ENCODE measurements at regions not wholly inside any gene's neighbourhood (a gene's known extent, or its start where the extent isn't known, plus 50 kb on each side); places are given as distances from the start of the nearest gene placed in this dataset.

GRCh38 chr14:65226824-65227604, 124.7 kb upstream of the MAX start (continued):
- TF ChIP-seq ZBTB20 (CRISPR knock-in tag; IDR thresholded peaks at IDR 0.05; ENCODE audit: borderline replicate concordance, low read depth) = peak; percentile 96; the same call in 1 of the 2 replicates
- TF ChIP-seq AGO2 (optimal IDR thresholded peaks at IDR 0.05; ENCODE audit: low read depth, low read length) = no peak
- no peak for TF ChIP-seq JUNB (CRISPR knock-in tag; IDR thresholded peaks at IDR 0.05; ENCODE audit: borderline replicate concordance)
- no peak for TF ChIP-seq NCOA1 (CRISPR knock-in tag; IDR thresholded peaks at IDR 0.05)
- TF ChIP-seq KDM4B (CRISPR knock-in tag; IDR thresholded peaks at IDR 0.05) = no peak
- TF ChIP-seq TEAD2 (CRISPR knock-in tag; IDR thresholded peaks at IDR 0.05) = no peak
- no peak for TF ChIP-seq ZNF678 (CRISPR knock-in tag; IDR thresholded peaks at IDR 0.05)
- no peak for TF ChIP-seq WIZ (CRISPR knock-in tag; IDR thresholded peaks at IDR 0.05)
- no peak for TF ChIP-seq KLF15 (CRISPR knock-in tag; IDR thresholded peaks at IDR 0.05; ENCODE audit: borderline replicate concordance)
- peak; percentile 90 for TF ChIP-seq ZNF121 (CRISPR knock-in tag; IDR thresholded peaks at IDR 0.05)
- TF ChIP-seq RFX3 (CRISPR knock-in tag; IDR thresholded peaks at IDR 0.05) = no peak
- TF ChIP-seq ETS1 (CRISPR knock-in tag; IDR thresholded peaks at IDR 0.05) = no peak
- TF ChIP-seq ZNF639 (CRISPR knock-in tag; conservative IDR thresholded peaks at IDR 0.05) = no peak
- no peak for TF ChIP-seq ZKSCAN5 (CRISPR knock-in tag; IDR thresholded peaks at IDR 0.05)
- TF ChIP-seq SNRNP70 (IDR thresholded peaks at IDR 0.05; ENCODE audit: low read depth, low read length) = no peak
- no peak for TF ChIP-seq ZNF563 (CRISPR knock-in tag; IDR thresholded peaks at IDR 0.05)
- no peak for TF ChIP-seq GRHL1 (CRISPR knock-in tag; conservative IDR thresholded peaks at IDR 0.05)
- TF ChIP-seq PRPF4 (IDR thresholded peaks at IDR 0.05; ENCODE audit: low read depth, low read length, poor library complexity, severe bottlenecking) = no peak
- no peak for TF ChIP-seq PTBP1 (IDR thresholded peaks at IDR 0.05; ENCODE audit: low read depth, low read length, poor library complexity, severe bottlenecking)
- TF ChIP-seq BCL6 (CRISPR knock-in tag; IDR thresholded peaks at IDR 0.05) = peak; percentile 95
- no peak for TF ChIP-seq MNT (IDR thresholded peaks at IDR 0.05)
- TF ChIP-seq ZNF292 (CRISPR knock-in tag; IDR thresholded peaks at IDR 0.05; ENCODE audit: borderline replicate concordance, low read depth) = no peak
- TF ChIP-seq SYNCRIP (IDR thresholded peaks at IDR 0.05; ENCODE audit: insufficient read depth, low read depth, low read length) = no peak
- peak; percentile 64 for TF ChIP-seq DPF2 (CRISPR knock-in tag; IDR thresholded peaks at IDR 0.05; ENCODE audit: borderline replicate concordance, low read depth)
- TF ChIP-seq ZFY (CRISPR knock-in tag; IDR thresholded peaks at IDR 0.05) = peak; percentile 62
